A673 (cell line): ENCODE measurements at regions not wholly inside any gene's neighbourhood (a gene's known extent, or its start where the extent isn't known, plus 50 kb on each side); places are given as distances from the start of the nearest gene placed in this dataset.

ENCODE experiments used
- BruUV-seq: library from RNA; stranded (reverse); fragments of 400-500 nt; replicated peaks from 2 replicates; lab custom pipeline; 2021; lab: Mats Ljungman, UMichigan
- CTCF ChIA-PET: fragments of 300-600 bp; sonication (Branson Sonifier 250); formaldehyde crosslinking; loops from one replicate; lab custom pipeline; 2022; ENCODE audit warnings: antibody characterized with exemption; lab: Charles Lee
- POLR2A ChIA-PET: fragments of 300-600 bp; sonication (Branson Sonifier 250); formaldehyde crosslinking; loops from one replicate; lab custom pipeline; 2022; ENCODE audit warnings: antibody characterized with exemption; ENCODE audit not compliant: low non-redundant PET; lab: Charles Lee
- DNase-seq: peaks from one replicate; pipeline ENCODE4 v3.0.0-alpha.2; 2015; ENCODE audit warnings: low spot score
- H3K27ac ChIP-seq: fragments of 200-600 bp; sonication (generic); 2 replicates; pipeline ENCODE4 v1.5.1; 2016; ENCODE audit warnings: mixed run types, low read depth, mild to moderate bottlenecking, mixed read lengths, antibody characterized with exemption, low read length; ENCODE audit not compliant: poor library complexity, severe bottlenecking
- H3K27me3 ChIP-seq: fragments of 200-600 bp; sonication (generic); replicated peaks from 2 replicates; pipeline ENCODE4 v1.6.1; 2017; ENCODE audit warnings: mixed run types, low read depth, mild to moderate bottlenecking, mixed read lengths, antibody characterized with exemption, low read length; ENCODE audit not compliant: insufficient read depth, poor library complexity
- H3K36me3 ChIP-seq: fragments of 200-600 bp; sonication (generic); 2 replicates; pipeline ENCODE4 v1.6.1; 2016; ENCODE audit warnings: mixed run types, mild to moderate bottlenecking, mixed read lengths, antibody characterized with exemption, low read length; ENCODE audit not compliant: insufficient read depth, poor library complexity, severe bottlenecking
- H3K4me1 ChIP-seq: fragments of 200-600 bp; sonication (generic); 2 replicates; pipeline ENCODE4 v1.6.1; 2017; ENCODE audit warnings: mixed run types, mild to moderate bottlenecking, mixed read lengths, antibody characterized with exemption, low read length; ENCODE audit not compliant: insufficient read depth, poor library complexity, severe bottlenecking
- H3K4me3 ChIP-seq: fragments of 200-600 bp; sonication (generic); 2 replicates; pipeline ENCODE4 v1.5.1; 2016; ENCODE audit warnings: low read depth, mixed run types, mild to moderate bottlenecking, mixed read lengths, low read length; ENCODE audit not compliant: poor library complexity, severe bottlenecking
- H3K9me3 ChIP-seq: fragments of 200-600 bp; sonication (generic); 2 replicates; pipeline ENCODE4 v1.6.1; 2016; ENCODE audit warnings: mixed run types, low read depth, mild to moderate bottlenecking, mixed read lengths, antibody characterized with exemption, low read length; ENCODE audit not compliant: poor library complexity, severe bottlenecking
- CTCF ChIP-seq: fragments of 300-800, 200-600 bp; sonication (generic); conservative IDR thresholded peaks from 2 replicates; pipeline ENCODE4 v1.5.1; 2017; ENCODE audit warnings: low read depth, mild to moderate bottlenecking, antibody characterized with exemption, low read length, moderate library complexity, mixed read lengths
- EZH2 ChIP-seq: fragments of 200-600 bp; sonication (generic); IDR thresholded peaks from 2 replicates; pipeline ENCODE4 v1.6.1; 2017; ENCODE audit warnings: borderline replicate concordance, low read depth, mild to moderate bottlenecking, mixed read lengths, antibody characterized with exemption, low read length; ENCODE audit not compliant: poor library complexity, severe bottlenecking
- intact Hi-C: fragments of 100-400 bp; cut with micrococcal nuclease; formaldehyde crosslinking; loops from one replicate; pipeline ENCODE4 v1.10.0; 2022; ENCODE audit not compliant: unreplicated experiment

DNA sequence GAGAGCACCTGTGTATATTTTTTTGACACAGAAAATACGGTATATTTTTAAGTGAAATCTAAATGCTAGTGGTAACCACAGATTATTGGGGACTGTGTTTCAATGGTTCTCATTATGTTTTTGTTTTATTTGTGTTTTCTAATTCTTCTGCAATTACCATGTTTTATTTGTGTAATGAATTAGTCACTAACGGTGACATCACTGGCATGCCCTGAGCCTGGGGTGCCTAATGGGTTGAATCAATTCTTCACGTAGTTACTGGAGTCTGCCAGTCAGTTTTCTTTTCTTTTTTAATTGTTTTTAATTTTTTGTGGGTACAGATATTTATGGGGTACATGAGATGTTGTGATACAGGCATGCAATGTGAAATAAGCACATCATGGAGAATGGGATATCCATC, 168.8 kb downstream of the RELL1 start:
- Histone ChIP-seq H3K4me3 (no peak overlapping the region), H3K4me1 (no peaks in the 10 kb centered on the region), H3K36me3 (no peaks in the 10 kb centered on the region), H3K27me3 (no peaks in the 10 kb centered on the region), H3K27ac (no peak overlapping the region), H3K9me3 (no peaks in the 10 kb centered on the region)
- DNase-seq: no peak
- ChIA-PET POLR2A (no interaction called here), CTCF (no interaction called here)
- intact Hi-C loops: no loop called here
- TF ChIP-seq CTCF (no peak), EZH2 (no peak)
- BruUV-seq: no TSS peak

GRCh38 chr4:37516057-37516775, 170.0 kb downstream of the RELL1 start:
- CTCF ChIA-PET: no interaction called here
- no TSS peak for BruUV-seq
- no peak for DNase-seq
- Histone ChIP-seq H3K27me3 (no peaks in the 10 kb centered on the region), H3K27ac (no peak overlapping the region), H3K9me3 (no peaks in the 10 kb centered on the region), H3K36me3 (no peaks in the 10 kb centered on the region), H3K4me1 (no peaks in the 10 kb centered on the region), H3K4me3 (no peak overlapping the region)
- TF ChIP-seq CTCF (no peak), EZH2 (no peak)
- intact Hi-C loops: no loop called here
- POLR2A ChIA-PET: no interaction called here

- DNase-seq: no peak
- H3K9me3 ChIP-seq: no peaks in the 10 kb centered on the region
- no peaks in the 10 kb centered on the region for H3K27me3 ChIP-seq
- intact Hi-C loops: no loop called here
- POLR2A ChIA-PET: no interaction called here
- CTCF ChIA-PET: no interaction called here
- H3K4me3 ChIP-seq: no peak overlapping the region
- no peak overlapping the region for H3K27ac ChIP-seq
- TF ChIP-seq EZH2: no peak
- TF ChIP-seq CTCF: no peak
- BruUV-seq: no TSS peak
- H3K4me1 ChIP-seq: no peaks in the 10 kb centered on the region
- no peaks in the 10 kb centered on the region for H3K36me3 ChIP-seq
These were observed 175.6 kb downstream of the RELL1 start for GRCh38 chr4:37510626-37511025.
